ENCODE measurements at regions not wholly inside any gene's neighbourhood (a gene's known extent, or its start where the extent isn't known, plus 50 kb on each side); places are given as distances from the start of the nearest gene placed in this dataset.
"Not testable (repeated sequence)": the region's sequence is repeated elsewhere in the genome, so short reads cannot be mapped to it uniquely, and the experiment has no call there.

GRCh38 chr6:27127874-27128273, 119.6 kb upstream of the PRSS16 start:
- ATAC-seq (replicated peaks in 1 of 4); H3K9me3 Mint-ChIP-seq; DNase-seq; H3K36me3 ChIP-seq (ENCODE audit: control insufficient read depth in 2 of 2, extremely low read depth in 1 of 2, insufficient read depth in 1 of 2, low read length in 1 of 2); H3K27ac ChIP-seq (ENCODE audit: low read length); H3K27me3 ChIP-seq (replicated peaks in 1 of 2; ENCODE audit: control insufficient read depth in 2 of 2, extremely low read depth in 1 of 2, insufficient read depth in 2 of 2, low read length in 1 of 2); H3K27ac Mint-ChIP-seq; H3K36me3 Mint-ChIP-seq; H3K4me3 Mint-ChIP-seq; H3K9me3 ChIP-seq; H3K4me3 ChIP-seq (ENCODE audit: control insufficient read depth in 1 of 2, extremely low read depth in 1 of 2, low read length in 1 of 2); H3K27me3 Mint-ChIP-seq: not testable (repeated sequence)
- WGBS (ENCODE audit: insufficient coverage): 100% methylated on average over 2 of the region's 4 CpGs
- H3K4me1 ChIP-seq (ENCODE audit: control insufficient read depth in 1 of 2, extremely low read depth in 1 of 2, insufficient read depth in 2 of 2, low read length in 2 of 2): peaks cover 13 to 23% of the 10 kb centered on the region in 2 experiments
- H3K4me1 Mint-ChIP-seq: peaks cover 10 to 20% (median 16%) of the 10 kb centered on the region in 3 donors
- POLR2A ChIA-PET: interaction anchor here (0.6 to 1.1 kb wide), 4 partner anchors 9 to 28 kb away, joined by 3 to 8 read pairs (median 6); no protein-coding TSS in a partner anchor
- CTCF ChIA-PET: interaction anchor here (0.6 to 1.2 kb wide), 7 partner anchors 9 to 1041 kb away, joined by 3 to 8 read pairs (median 4); partner anchors contain the start of gene HFE (in 1 of the 2)

GRCh38 chr6:27128311-27129094, 119.0 kb upstream of the PRSS16 start:
- no peaks in the 10 kb centered on the region for H3K9me3 Mint-ChIP-seq
- no peaks in the 10 kb centered on the region for H3K36me3 ChIP-seq (ENCODE audit: control insufficient read depth in 2 of 2, extremely low read depth in 1 of 2, insufficient read depth in 1 of 2, low read length in 1 of 2)
- peaks cover 14 to 30% of the 10 kb centered on the region in 2 experiments for H3K4me1 ChIP-seq (ENCODE audit: control insufficient read depth in 1 of 2, extremely low read depth in 1 of 2, insufficient read depth in 2 of 2, low read length in 2 of 2)
- 60% methylated on average over 1 of the region's 4 CpGs for WGBS (ENCODE audit: insufficient coverage)
- H3K27me3 ChIP-seq (replicated peaks in 1 of 2; ENCODE audit: control insufficient read depth in 2 of 2, extremely low read depth in 1 of 2, insufficient read depth in 2 of 2, low read length in 1 of 2): no peaks in the 10 kb centered on the region
- DNase-seq: no peak
- no peak overlapping the region for H3K27ac Mint-ChIP-seq
- ChIA-PET CTCF (interaction anchor here (0.6 to 1.4 kb wide), 7 partner anchors 28 to 1041 kb away, joined by 3 to 8 read pairs (median 4); partner anchors contain the start of gene HFE (in 1 of the 2)), POLR2A (interaction anchor here (0.5 to 1.1 kb wide), 6 partner anchors 9 to 626 kb away, joined by 3 to 8 read pairs (median 4); no protein-coding TSS in a partner anchor)
- no peaks in the 10 kb centered on the region for H3K9me3 ChIP-seq
- no peak overlapping the region for H3K27ac ChIP-seq (ENCODE audit: low read length)
- H3K27me3 Mint-ChIP-seq: no peaks in the 10 kb centered on the region
- no peak overlapping the region for H3K4me3 ChIP-seq (ENCODE audit: control insufficient read depth in 1 of 2, extremely low read depth in 1 of 2, low read length in 1 of 2)
- no peak overlapping the region for H3K4me3 Mint-ChIP-seq
- H3K4me1 Mint-ChIP-seq: peaks cover 10 to 22% (median 21%) of the 10 kb centered on the region in 3 donors
- H3K36me3 Mint-ChIP-seq: no peaks in the 10 kb centered on the region
- no peak for ATAC-seq (replicated peaks in 1 of 4)

GRCh38 chr6:27129095-27129815, 118.2 kb upstream of the PRSS16 start:
- Histone ChIP-seq H3K9me3 (no peaks in the 10 kb centered on the region), H3K36me3 (ENCODE audit: control insufficient read depth in 2 of 2, extremely low read depth in 1 of 2, insufficient read depth in 1 of 2, low read length in 1 of 2) (no peaks in the 10 kb centered on the region), H3K4me1 (ENCODE audit: control insufficient read depth in 1 of 2, extremely low read depth in 1 of 2, insufficient read depth in 2 of 2, low read length in 2 of 2) (peaks cover 22 to 37% of the 10 kb centered on the region in 2 experiments), H3K27me3 (replicated peaks in 1 of 2; ENCODE audit: control insufficient read depth in 2 of 2, extremely low read depth in 1 of 2, insufficient read depth in 2 of 2, low read length in 1 of 2) (no peaks in the 10 kb centered on the region), H3K27ac (ENCODE audit: low read length) (no peak overlapping the region), H3K4me3 (ENCODE audit: control insufficient read depth in 1 of 2, extremely low read depth in 1 of 2, low read length in 1 of 2) (no peak overlapping the region)
- Mint-ChIP-seq H3K4me3 (no peak overlapping the region), H3K36me3 (no peaks in the 10 kb centered on the region), H3K9me3 (no peaks in the 10 kb centered on the region), H3K27me3 (no peaks in the 10 kb centered on the region), H3K27ac (peak overlapping the region in 1 of 2 donors; percentile 48), H3K4me1 (peaks cover 17 to 28% (median 27%) of the 10 kb centered on the region in 3 donors)
- ChIA-PET POLR2A (interaction anchor here (0.7 to 1.0 kb wide), 2 partner anchors 20 to 517 kb away, joined by 3 read pairs; no protein-coding TSS in a partner anchor), CTCF (interaction anchor here in 1 of 2 donors (1.4 kb wide), 1 partner anchor 48 kb away, joined by 3 read pairs; no protein-coding TSS in a partner anchor)
- no peak for ATAC-seq (replicated peaks in 1 of 4)
- no peak for DNase-seq
- WGBS (ENCODE audit: insufficient coverage): 100% methylated on average over 1 of the region's 5 CpGs

DNA sequence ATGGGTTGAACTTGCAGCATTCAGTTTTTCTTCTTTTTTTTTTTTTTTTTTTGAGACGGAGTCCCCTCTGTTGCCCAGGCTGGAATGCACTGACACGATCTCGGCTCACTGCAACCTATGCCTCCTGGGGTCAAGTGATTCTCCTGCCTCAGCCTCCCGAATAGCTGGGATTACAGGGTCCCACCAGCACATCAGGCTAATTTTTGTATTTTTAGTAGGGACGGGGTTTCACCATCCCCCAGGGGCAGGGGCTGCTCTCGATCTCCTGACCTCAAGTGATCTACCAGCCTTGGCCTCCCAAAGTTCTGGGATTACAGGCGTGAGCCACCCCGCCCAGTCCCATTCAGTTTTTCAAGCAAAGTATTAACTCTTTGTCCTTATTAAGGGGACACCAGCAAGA, 117.6 kb upstream of the PRSS16 start:
- POLR2A ChIA-PET: no interaction called here
- WGBS (ENCODE audit: insufficient coverage): 94% methylated on average over 3 of the region's 8 CpGs
- Histone ChIP-seq H3K4me1 (ENCODE audit: control insufficient read depth in 1 of 2, extremely low read depth in 1 of 2, insufficient read depth in 2 of 2, low read length in 2 of 2) (peaks cover 22 to 43% of the 10 kb centered on the region in 2 experiments), H3K4me3 (ENCODE audit: control insufficient read depth in 1 of 2, extremely low read depth in 1 of 2, low read length in 1 of 2) (no peak overlapping the region), H3K27me3 (replicated peaks in 1 of 2; ENCODE audit: control insufficient read depth in 2 of 2, extremely low read depth in 1 of 2, insufficient read depth in 2 of 2, low read length in 1 of 2) (no peaks in the 10 kb centered on the region), H3K27ac (ENCODE audit: low read length) (no peak overlapping the region), H3K36me3 (ENCODE audit: control insufficient read depth in 2 of 2, extremely low read depth in 1 of 2, insufficient read depth in 1 of 2, low read length in 1 of 2) (no peaks in the 10 kb centered on the region), H3K9me3 (no peaks in the 10 kb centered on the region)
- Mint-ChIP-seq H3K4me1 (peaks cover 23 to 33% (median 29%) of the 10 kb centered on the region in 3 donors), H3K4me3 (no peak overlapping the region), H3K36me3 (no peaks in the 10 kb centered on the region), H3K27ac (no peak overlapping the region), H3K9me3 (no peaks in the 10 kb centered on the region), H3K27me3 (no peaks in the 10 kb centered on the region)
- DNase-seq: no peak
- ATAC-seq (replicated peaks in 1 of 4): no peak
- CTCF ChIA-PET: interaction anchor here (0.8 to 4.8 kb wide), 2 partner anchors 14 to 17 kb away, joined by 3 to 52 read pairs; a partner anchor contains a TSS

DNA sequence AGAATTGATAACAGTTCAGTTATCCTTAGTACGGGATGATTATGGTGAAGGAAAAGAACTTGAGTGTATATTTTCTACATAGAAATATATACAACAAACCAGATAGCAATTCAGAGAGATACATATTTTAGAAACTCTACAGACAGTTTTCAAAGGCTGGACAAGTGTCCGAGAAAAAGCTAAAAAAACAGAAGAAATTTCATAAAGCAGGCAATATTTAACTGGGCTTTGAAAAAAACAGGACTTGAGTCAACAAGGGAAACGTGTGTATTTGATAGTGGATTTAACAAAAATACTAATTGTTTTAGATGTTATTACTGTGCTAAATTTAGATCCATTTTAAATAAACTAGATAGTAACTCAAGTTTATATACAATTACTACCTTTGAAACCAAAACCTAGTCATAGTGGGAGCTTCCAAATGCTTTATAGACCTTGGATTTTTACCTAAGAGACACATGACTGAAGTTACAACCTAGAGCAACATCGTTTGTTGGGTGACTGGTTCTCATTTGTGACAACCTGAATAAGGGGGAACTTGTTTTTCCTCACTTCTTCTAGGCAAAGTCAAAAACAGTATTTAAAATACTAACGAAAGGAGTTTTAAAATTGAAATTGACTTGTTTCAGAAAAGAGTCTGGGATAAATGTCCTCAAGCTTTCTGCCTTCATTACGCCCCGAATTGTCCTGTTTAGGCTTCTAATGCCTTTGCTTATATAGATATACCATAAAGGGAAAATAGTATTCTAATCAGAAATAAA, 116.7 kb upstream of the PRSS16 start:
- peaks cover 29 to 37% (median 32%) of the 10 kb centered on the region in 3 donors for H3K4me1 Mint-ChIP-seq
- DNase-seq (no peak), ATAC-seq (replicated peaks in 1 of 4) (no peak)
- POLR2A ChIA-PET: interaction anchor here (0.5 to 5.3 kb wide), 8 partner anchors 15 to 972 kb away, joined by 3 to 201 read pairs (median 11); a partner anchor contains a TSS
- no peak overlapping the region for H3K27ac Mint-ChIP-seq
- no peaks in the 10 kb centered on the region for H3K9me3 Mint-ChIP-seq
- Histone ChIP-seq H3K4me1 (ENCODE audit: control insufficient read depth in 1 of 2, extremely low read depth in 1 of 2, insufficient read depth in 2 of 2, low read length in 2 of 2) (peaks cover 22 to 43% of the 10 kb centered on the region in 2 experiments), H3K27me3 (replicated peaks in 1 of 2; ENCODE audit: control insufficient read depth in 2 of 2, extremely low read depth in 1 of 2, insufficient read depth in 2 of 2, low read length in 1 of 2) (no peaks in the 10 kb centered on the region), H3K27ac (ENCODE audit: low read length) (peak overlapping the region; percentile 80), H3K4me3 (ENCODE audit: control insufficient read depth in 1 of 2, extremely low read depth in 1 of 2, low read length in 1 of 2) (peak overlapping the region; percentile 49 to 77), H3K9me3 (no peaks in the 10 kb centered on the region), H3K36me3 (ENCODE audit: control insufficient read depth in 2 of 2, extremely low read depth in 1 of 2, insufficient read depth in 1 of 2, low read length in 1 of 2) (no peaks in the 10 kb centered on the region)
- no peaks in the 10 kb centered on the region for H3K27me3 Mint-ChIP-seq
- H3K4me3 Mint-ChIP-seq: no peak overlapping the region
- WGBS (ENCODE audit: insufficient coverage): no CpG with 5 or more reads among the region's 7 CpGs
- H3K36me3 Mint-ChIP-seq: no peaks in the 10 kb centered on the region
- CTCF ChIA-PET: interaction anchor here (0.6 to 4.8 kb wide), 8 partner anchors 13 to 1896 kb away, joined by 3 to 52 read pairs (median 4); a partner anchor contains a TSS

Data from T-cell (primary cell).